ENCODE measurements at regions not wholly inside any gene's neighbourhood (a gene's known extent, or its start where the extent isn't known, plus 50 kb on each side); places are given as distances from the start of the nearest gene placed in this dataset.

DNA sequence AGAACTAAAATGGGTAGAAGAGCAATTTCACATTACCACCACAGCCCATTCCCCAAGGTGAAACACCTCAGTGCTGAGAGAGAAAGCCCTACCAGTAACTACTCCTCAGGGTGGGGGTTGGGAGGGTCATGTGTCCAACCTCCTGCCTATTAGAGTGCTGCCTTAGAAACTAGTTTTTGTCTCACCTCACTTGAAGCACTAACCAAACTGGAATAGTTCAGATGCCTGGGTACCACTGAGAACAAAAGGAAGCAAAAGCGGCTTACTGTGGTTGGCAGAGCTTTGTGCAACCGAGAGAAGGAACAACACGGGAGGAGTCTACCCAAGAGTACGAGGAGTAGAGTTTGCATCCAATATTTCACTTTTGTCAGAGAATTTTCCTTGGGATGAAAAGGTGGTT is 1207.5 kb upstream of the ADGRL2 start:
- no peaks in the 10 kb centered on the region for H3K36me3 ChIP-seq (ENCODE audit: control insufficient read depth in 2 of 4, insufficient read depth in 4 of 4, low read length in 3 of 4)
- no peak overlapping the region for H3K4ac ChIP-seq (replicated peaks; ENCODE audit: insufficient read length, low read depth, low read length)
- DNase-seq (ENCODE audit: low read depth in 1 of 2, low spot score in 2 of 2) (no peak), FAIRE-seq (no peak)
- H2AFZ ChIP-seq (ENCODE audit: low read length), result no peak overlapping the region
- H2BK15ac ChIP-seq (ENCODE audit: low read length), result no peak overlapping the region
- no peak overlapping the region for H2BK12ac ChIP-seq (ENCODE audit: low read depth, low read length)
- H3K9me3 ChIP-seq (ENCODE audit: insufficient read depth in 2 of 2, low read depth in 1 of 2, low read length in 1 of 2), result peaks cover 2% of the 10 kb centered on the region in 2 experiments; a peak in 1 of 4 replicates
- no peaks in the 10 kb centered on the region for H3K4me1 ChIP-seq (replicated peaks in 1 of 4; ENCODE audit: control insufficient read depth in 3 of 4, insufficient read depth in 4 of 4, low read length in 3 of 4)
- H3K4me2 ChIP-seq (ENCODE audit: insufficient read depth in 1 of 2, low read depth in 2 of 2, low read length in 2 of 2), result no peak overlapping the region
- H4K8ac ChIP-seq (ENCODE audit: extremely low read depth, insufficient read depth, low read length), result no peak overlapping the region
- H3K79me1 ChIP-seq (ENCODE audit: low read depth, low read length), result no peaks in the 10 kb centered on the region
- no peak overlapping the region for H2BK120ac ChIP-seq (replicated peaks; ENCODE audit: low read depth, low read length)
- no peaks in the 10 kb centered on the region for H3K79me2 ChIP-seq (ENCODE audit: control insufficient read depth in 1 of 2, insufficient read depth in 2 of 2, low read length in 2 of 2)
- H3K9ac ChIP-seq (replicated peaks in 1 of 4; ENCODE audit: extremely low read depth in 1 of 4, low read depth in 3 of 4, low read length in 3 of 4), result no peak overlapping the region
- H3K23me2 ChIP-seq (ENCODE audit: low read depth, low read length), result no peaks in the 10 kb centered on the region
- no peak overlapping the region for H2BK20ac ChIP-seq (ENCODE audit: low read length)
- ChIA-PET POLR2A (ENCODE audit: partially characterized antibody) (no interaction called here), CTCF (ENCODE audit: partially characterized antibody) (no interaction called here)
- no peak overlapping the region for H3K14ac ChIP-seq (ENCODE audit: insufficient read length)
- no peak overlapping the region for H2AK5ac ChIP-seq (ENCODE audit: low read depth, low read length)
- no peak overlapping the region for H3K18ac ChIP-seq (ENCODE audit: extremely low read depth, low read length)
- H3K4me3 ChIP-seq (ENCODE audit: extremely low read depth in 1 of 4, insufficient read depth in 2 of 4, low read depth in 3 of 4, low read length in 4 of 4), result no peak overlapping the region
- no peak overlapping the region for H2BK5ac ChIP-seq (ENCODE audit: low read depth, low read length)
- no peak overlapping the region for H3K23ac ChIP-seq (ENCODE audit: insufficient read length)
- no peak for TF ChIP-seq RXRA (IDR thresholded peaks at IDR 0.05; ENCODE audit: insufficient read depth, low read depth, low read length)
- no peak for TF ChIP-seq KDM1A (IDR thresholded peaks at IDR 0.05; ENCODE audit: borderline replicate concordance, low read length)
- no peak for TF ChIP-seq RFX5 (IDR thresholded peaks at IDR 0.05; ENCODE audit: borderline replicate concordance, low read depth, low read length)
- no peak for TF ChIP-seq CHD1 (IDR thresholded peaks at IDR 0.05; ENCODE audit: low read depth, low read length)
- TF ChIP-seq ASH2L (IDR thresholded peaks at IDR 0.05; ENCODE audit: low read length), result no peak
- no peak for TF ChIP-seq POLR2A (IDR thresholded peaks at IDR 0.05; ENCODE audit: control extremely low read depth in 1 of 2, low read depth in 2 of 2, low read length in 2 of 2)
- TF ChIP-seq TEAD4 (IDR thresholded peaks at IDR 0.05; ENCODE audit: low read depth, low read length), result no peak
- no peak for TF ChIP-seq CBX8 (IDR thresholded peaks at IDR 0.05; ENCODE audit: borderline replicate concordance, low read depth, low read length)
- no peak for TF ChIP-seq TBP (IDR thresholded peaks at IDR 0.05; ENCODE audit: low read depth, low read length)
- no peak for TF ChIP-seq JUND (IDR thresholded peaks at IDR 0.05; ENCODE audit: low read length)
- TF ChIP-seq, protein P1, sequence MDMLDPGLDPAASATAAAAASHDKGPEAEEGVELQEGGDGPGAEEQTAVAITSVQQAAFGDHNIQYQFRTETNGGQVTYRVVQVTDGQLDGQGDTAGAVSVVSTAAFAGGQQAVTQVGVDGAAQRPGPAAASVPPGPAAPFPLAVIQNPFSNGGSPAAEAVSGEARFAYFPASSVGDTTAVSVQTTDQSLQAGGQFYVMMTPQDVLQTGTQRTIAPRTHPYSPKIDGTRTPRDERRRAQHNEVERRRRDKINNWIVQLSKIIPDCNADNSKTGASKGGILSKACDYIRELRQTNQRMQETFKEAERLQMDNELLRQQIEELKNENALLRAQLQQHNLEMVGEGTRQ (IDR thresholded peaks at IDR 0.05; ENCODE audit: low read length), result no peak
- TF ChIP-seq, protein P2, sequence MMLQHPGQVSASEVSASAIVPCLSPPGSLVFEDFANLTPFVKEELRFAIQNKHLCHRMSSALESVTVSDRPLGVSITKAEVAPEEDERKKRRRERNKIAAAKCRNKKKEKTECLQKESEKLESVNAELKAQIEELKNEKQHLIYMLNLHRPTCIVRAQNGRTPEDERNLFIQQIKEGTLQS (IDR thresholded peaks at IDR 0.05; ENCODE audit: insufficient read depth, low read depth, low read length), result no peak
- TF ChIP-seq KDM5A (IDR thresholded peaks at IDR 0.05; ENCODE audit: low read length), result no peak
- H4K5ac ChIP-seq (ENCODE audit: insufficient read length, low read depth, low read length), result no peak overlapping the region
- no peak overlapping the region for H4K91ac ChIP-seq (replicated peaks; ENCODE audit: insufficient read length, low read length)
- H3K27me3 ChIP-seq (replicated peaks in 1 of 4; ENCODE audit: control insufficient read depth in 3 of 4, extremely low read depth in 1 of 4, insufficient read depth in 3 of 4, low read length in 3 of 4), result no peaks in the 10 kb centered on the region
- WGBS, 2 experiments (ENCODE audit: extremely low coverage in 1 of 2, insufficient coverage in 1 of 2, insufficient read length in 1 of 2, insufficient replicate concordance in 2 of 2, low coverage in 1 of 2, low lambda C conversion rate in 2 of 2, missing lambda C conversion rate in 1 of 2), result 98% methylated on average over 4 of the region's 4 CpGs; no CpG with 5 or more reads in 1 of the 2 experiments
- no peaks in the 10 kb centered on the region for H4K20me1 ChIP-seq (replicated peaks in 1 of 2; ENCODE audit: control insufficient read depth in 1 of 2, insufficient read depth in 2 of 2, low read length in 2 of 2)
- H3K56ac ChIP-seq (replicated peaks; ENCODE audit: insufficient read length, low read depth, low read length), result no peak overlapping the region
- no peak overlapping the region for H3K27ac ChIP-seq (ENCODE audit: low read depth, low read length)

Measured in H1 (cell line).